H1 (cell line): ENCODE measurements at regions not wholly inside any gene's neighbourhood (a gene's known extent, or its start where the extent isn't known, plus 50 kb on each side); places are given as distances from the start of the nearest gene placed in this dataset.

Experiments used
- CREB1 ChIP-seq: IDR thresholded peaks from 2 replicates; pipeline ENCODE4 v1.6.1; 2012; ENCODE audit warnings: inconsistent platforms
- CTBP2 ChIP-seq: IDR thresholded peaks from 2 replicates; pipeline ENCODE4 v1.7.0; 2011; ENCODE audit warnings: borderline replicate concordance, mild to moderate bottlenecking, moderate library complexity, mixed read lengths, low read length; ENCODE audit not compliant: insufficient read depth, insufficient read length
- EZH2 ChIP-seq: fragments of 200-600 bp; sonication (generic); IDR thresholded peaks from 2 replicates; pipeline ENCODE4 v1.7.1; 2012; ENCODE audit warnings: low read depth, mild to moderate bottlenecking, moderate library complexity, low read length, inconsistent platforms; ENCODE audit not compliant: severe bottlenecking
- MAFK ChIP-seq: IDR thresholded peaks from 2 replicates; pipeline ENCODE4 v1.6.1; 2012; ENCODE audit warnings: low read depth, mild to moderate bottlenecking, improper control_type of control experiment, low read length
- RBBP5 ChIP-seq: IDR thresholded peaks from 2 replicates; pipeline ENCODE4 v1.7.1; 2012; ENCODE audit warnings: low read depth, mild to moderate bottlenecking, inconsistent platforms, low read length, moderate library complexity, borderline replicate concordance
- SRF ChIP-seq: IDR thresholded peaks from 2 replicates; pipeline ENCODE4 v1.6.1; 2011; ENCODE audit warnings: mild to moderate bottlenecking, low read depth, low read length, moderate library complexity
- TF ChIP-seq, protein P1 (sequence below): IDR thresholded peaks from 2 replicates; pipeline ENCODE4 v1.6.1; 2012; ENCODE audit warnings: inconsistent platforms

DNA sequence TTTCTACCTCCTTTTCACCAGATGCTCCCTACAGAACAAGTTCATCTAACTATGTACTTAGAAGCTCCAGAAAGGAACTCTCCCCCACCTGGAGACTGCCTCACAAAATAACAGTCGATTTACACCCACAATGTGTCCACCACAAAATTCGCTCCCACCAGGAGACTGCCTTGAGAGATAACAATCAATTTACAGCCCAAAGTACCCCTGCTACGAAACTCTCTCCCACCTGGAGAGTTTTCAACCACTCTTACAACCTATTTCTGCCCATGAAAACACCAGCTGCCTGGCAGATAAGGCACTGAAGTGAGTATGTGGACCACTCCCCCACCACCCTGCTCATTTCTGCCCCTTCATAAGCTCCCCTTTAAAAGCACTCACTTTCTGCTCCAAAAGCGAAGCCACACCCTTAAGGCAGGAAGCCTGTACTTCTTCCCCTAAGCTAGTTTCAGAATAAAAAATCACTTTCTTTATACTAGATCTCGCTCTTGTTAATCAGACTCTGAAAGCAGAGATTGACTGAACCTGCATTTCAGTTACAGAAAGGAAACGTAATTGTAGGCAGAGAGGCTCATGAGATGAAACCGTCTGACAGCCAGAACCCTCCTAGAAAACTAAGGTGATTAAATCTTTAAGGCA is 94.4 kb upstream of the RBBP8 start (continued):
- TF ChIP-seq CREB1 (no peak), EZH2 (no peak), CTBP2 (no peak), MAFK (no peak), SRF (no peak), RBBP5 (no peak)
- TF ChIP-seq, protein P1, sequence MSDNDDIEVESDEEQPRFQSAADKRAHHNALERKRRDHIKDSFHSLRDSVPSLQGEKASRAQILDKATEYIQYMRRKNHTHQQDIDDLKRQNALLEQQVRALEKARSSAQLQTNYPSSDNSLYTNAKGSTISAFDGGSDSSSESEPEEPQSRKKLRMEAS = no peak
